Astrocyte of the cerebellum (primary cell): ENCODE measurements at regions not wholly inside any gene's neighbourhood (a gene's known extent, or its start where the extent isn't known, plus 50 kb on each side); places are given as distances from the start of the nearest gene placed in this dataset.

Experiments used
- DNase-seq: peaks from one replicate; pipeline ENCODE4 v3.0.0-alpha.2; 2011; ENCODE audit warnings: low read depth
- H3K4me3 ChIP-seq: 2 replicates; pipeline ENCODE4 v1.5.1; 2011; ENCODE audit warnings: mild to moderate bottlenecking, low read depth, low read length, moderate library complexity
- in situ Hi-C: cut with HindIII; loops from 2 replicates; pipeline ENCODE4 v1.10.0; 2017; ENCODE audit warnings: low sequenced_read_pairs
- TF ChIP-seq, protein P1 (sequence below): IDR thresholded peaks from 2 replicates; pipeline ENCODE4 v1.5.1; 2012; ENCODE audit warnings: low read length, low read depth, moderate library complexity, mild to moderate bottlenecking; ENCODE audit errors: missing control alignments

DNA sequence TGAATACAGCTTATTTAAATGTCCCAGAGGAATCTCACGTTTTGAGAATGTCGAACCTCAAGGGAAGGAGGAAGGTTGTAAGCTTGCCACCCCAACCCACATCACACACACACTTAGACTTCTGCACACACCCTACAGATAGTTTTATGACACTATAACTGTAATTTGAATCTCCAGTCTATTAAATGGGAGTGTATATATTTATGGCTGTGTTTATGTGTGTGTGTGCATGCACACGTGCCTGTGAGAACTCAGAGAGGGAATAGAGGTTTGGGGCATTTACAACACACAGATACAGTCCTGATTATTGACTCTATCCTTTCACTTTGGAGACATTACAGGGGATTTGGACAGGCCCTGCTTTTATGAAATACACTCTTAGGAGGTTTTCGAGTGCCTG is 171.5 kb upstream of the MAF start:
- in situ Hi-C loops: no loop called here
- TF ChIP-seq, protein P1, sequence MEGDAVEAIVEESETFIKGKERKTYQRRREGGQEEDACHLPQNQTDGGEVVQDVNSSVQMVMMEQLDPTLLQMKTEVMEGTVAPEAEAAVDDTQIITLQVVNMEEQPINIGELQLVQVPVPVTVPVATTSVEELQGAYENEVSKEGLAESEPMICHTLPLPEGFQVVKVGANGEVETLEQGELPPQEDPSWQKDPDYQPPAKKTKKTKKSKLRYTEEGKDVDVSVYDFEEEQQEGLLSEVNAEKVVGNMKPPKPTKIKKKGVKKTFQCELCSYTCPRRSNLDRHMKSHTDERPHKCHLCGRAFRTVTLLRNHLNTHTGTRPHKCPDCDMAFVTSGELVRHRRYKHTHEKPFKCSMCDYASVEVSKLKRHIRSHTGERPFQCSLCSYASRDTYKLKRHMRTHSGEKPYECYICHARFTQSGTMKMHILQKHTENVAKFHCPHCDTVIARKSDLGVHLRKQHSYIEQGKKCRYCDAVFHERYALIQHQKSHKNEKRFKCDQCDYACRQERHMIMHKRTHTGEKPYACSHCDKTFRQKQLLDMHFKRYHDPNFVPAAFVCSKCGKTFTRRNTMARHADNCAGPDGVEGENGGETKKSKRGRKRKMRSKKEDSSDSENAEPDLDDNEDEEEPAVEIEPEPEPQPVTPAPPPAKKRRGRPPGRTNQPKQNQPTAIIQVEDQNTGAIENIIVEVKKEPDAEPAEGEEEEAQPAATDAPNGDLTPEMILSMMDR: no peak
- no peak overlapping the region for H3K4me3 ChIP-seq
- DNase-seq: no peak

DNA sequence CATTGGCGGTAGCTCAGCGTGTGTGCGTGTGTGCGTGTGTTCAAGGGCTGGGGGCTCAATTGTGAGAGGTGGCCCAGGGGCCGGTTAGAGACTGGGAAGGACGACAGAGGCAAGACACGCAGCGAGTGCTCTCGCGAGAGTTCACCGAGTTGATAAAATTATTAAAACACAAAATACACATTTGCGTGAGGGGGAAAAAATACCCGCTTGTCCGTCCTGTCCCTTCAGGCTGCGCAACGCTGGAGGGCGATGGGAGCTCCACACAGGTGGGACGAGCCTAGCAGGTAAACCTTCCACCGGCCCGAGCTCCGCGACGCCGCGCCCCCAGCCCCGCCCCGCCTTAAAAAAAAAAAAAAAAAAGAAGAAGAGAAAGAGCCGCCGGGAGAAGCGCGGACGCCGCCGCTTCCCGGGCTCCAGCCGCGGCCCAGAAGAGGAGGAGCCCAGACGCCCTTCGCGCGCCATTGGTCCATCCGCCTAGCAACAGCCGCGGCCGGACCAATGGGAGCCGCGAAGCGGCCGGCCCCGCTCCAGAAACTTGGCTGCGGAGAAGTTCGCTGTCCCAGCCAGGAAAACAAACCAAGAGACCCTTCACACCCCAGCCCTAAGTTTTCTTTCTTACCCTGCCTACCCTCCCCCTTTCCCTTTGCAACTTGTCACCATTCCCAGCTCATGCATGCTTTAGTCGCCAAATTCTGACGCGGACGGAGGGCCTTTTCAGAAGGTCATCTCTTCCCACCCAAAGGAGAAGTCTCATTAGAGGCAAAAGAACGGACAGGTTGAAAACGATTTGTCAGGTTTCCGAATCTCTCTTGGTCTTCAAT is 169.9 kb upstream of the MAF start:
- in situ Hi-C loops: no loop called here
- H3K4me3 ChIP-seq: peak overlapping the region; percentile 57
- TF ChIP-seq, protein P1: no peak
- DNase-seq: peak; percentile 78

DNA sequence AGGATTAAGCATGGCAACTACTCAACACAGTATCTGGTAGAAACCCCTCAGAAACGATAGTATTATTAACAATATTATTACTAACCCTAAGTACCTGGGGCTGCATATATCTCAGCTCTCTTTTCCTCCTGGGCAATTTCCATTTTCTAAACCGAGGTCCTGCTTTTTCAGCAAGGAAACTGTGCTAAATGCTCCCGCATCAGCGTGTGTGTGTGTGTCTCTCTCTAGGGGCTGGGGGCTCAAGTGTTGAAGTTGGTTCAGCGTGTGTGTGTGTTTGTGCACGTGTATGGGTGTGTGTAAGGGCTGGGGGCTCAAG is 169.3 kb upstream of the MAF start:
- TF ChIP-seq, protein P1: no peak
- in situ Hi-C loops: no loop called here
- peak overlapping the region; percentile 57 for H3K4me3 ChIP-seq

DNA sequence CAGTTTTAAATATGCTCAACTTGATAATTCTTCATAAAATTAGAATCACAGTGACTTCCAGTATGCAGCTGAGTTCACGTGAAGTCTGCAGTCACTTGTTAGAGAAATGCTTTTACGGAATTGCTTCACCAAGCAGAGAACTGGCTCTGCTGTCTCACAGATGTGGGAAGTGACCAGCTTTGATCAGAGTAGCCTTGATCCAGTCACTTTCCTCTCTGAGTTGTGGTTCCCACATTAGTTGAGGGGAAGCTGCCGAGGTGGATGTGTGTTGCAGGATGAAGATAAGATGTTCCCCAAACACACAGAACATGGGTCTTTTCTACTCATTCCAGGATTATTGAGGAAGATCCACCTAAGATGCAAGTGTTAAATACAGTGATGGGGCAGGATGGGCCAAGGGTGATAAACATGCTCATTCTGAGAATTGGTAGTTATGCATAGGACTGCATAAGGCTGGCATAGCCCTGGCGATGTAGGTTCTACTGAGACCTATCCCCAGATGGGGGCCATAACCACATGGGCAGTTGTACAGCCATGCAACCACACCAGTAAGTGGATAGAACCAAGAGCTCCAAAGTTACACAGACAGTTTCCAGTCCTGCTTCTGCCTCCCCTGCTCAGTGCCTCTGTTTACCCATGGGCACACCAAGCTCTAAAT is 168.9 kb upstream of the MAF start:
- in situ Hi-C loops: no loop called here
- no peak for DNase-seq
- TF ChIP-seq, protein P1: no peak
- H3K4me3 ChIP-seq: no peak overlapping the region

More for the DNA sequence above, 169.3 kb upstream of the MAF start:
- DNase-seq: no peak

DNA sequence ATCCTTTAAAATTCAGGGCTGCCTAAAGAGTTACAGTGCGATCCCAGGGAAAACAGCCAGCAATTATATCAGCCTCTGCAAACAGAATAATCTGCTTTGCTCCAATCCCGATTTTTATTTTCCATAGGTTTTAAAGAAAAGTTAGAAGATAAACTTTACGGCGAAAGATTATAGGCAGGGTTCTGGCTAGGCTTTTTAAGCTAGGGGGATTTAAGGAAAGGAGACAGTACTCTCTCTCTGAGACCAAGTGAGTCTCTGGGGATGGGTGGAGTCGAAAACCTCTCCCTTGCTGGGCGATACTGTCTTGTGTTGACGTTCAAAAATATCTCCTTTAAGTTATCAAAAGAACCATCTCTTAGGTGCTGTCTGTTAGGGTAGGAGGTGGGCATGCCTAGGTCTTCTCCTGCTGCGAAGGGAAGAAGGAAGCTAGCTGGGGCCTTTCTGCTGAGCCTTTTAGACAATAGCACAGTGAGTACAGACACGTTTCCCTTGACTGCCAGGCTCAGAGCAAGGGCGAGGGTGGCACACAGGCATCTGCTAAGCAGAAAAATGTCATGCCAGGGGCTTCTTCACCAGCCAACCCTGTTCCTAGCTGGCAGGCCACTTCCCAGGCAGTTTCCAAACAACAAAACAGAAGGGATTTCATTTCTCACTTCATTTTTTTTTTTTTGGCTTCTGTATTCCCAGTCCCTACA is 167.9 kb upstream of the MAF start:
- in situ Hi-C loops: no loop called here
- TF ChIP-seq, protein P1: no peak
- peak overlapping the region; percentile 12 for H3K4me3 ChIP-seq
- no peak for DNase-seq

DNA sequence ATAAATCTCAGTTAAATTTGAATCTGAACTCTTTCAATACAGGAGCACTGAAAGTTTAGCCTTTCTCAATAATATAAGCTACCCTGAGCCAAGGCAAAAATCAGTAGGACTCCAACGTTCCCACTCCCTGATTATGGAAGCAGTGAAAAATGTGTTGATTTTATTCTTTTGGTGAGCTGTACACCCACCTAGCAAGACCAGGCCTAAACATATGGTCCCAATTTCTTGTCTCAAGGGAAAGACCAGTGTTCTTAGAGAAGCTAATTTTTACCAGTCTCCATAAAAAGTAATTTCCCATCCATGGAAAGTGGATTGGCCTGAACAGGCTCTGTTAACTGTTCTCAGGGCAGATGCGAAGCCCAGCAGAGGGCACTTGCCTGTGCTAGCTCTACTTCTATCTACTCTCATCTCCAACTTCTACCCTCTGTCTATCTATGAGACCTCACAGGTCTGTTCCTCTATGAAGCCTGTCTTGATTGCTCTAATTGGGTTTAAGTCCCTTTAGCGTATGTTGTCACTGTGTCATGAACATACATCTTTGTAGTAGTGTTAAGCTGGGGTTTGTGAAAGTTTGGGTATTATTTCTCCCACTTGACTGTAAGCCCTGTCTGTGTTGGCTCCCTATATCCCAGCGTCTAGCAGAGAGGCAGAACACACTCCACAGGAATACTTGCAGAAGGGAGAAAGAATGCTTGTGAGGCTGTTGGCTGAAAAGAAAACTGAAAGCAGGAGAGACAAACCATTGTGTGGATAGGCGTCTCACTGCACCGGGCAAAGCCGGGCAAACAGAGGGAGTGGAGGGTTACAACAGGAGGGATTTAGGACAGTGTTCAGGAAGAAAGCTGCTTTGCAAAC is 167.1 kb upstream of the MAF start:
- peak; percentile 12 for DNase-seq
- TF ChIP-seq, protein P1: peak; percentile 40
- peak overlapping the region; percentile 12 for H3K4me3 ChIP-seq
- in situ Hi-C loops: no loop called here
